ENCODE measurements at regions not wholly inside any gene's neighbourhood (a gene's known extent, or its start where the extent isn't known, plus 50 kb on each side); places are given as distances from the start of the nearest gene placed in this dataset.
A peak's percentile ranks its signal among the peaks of the same experiment; 100 is the strongest.

DNA sequence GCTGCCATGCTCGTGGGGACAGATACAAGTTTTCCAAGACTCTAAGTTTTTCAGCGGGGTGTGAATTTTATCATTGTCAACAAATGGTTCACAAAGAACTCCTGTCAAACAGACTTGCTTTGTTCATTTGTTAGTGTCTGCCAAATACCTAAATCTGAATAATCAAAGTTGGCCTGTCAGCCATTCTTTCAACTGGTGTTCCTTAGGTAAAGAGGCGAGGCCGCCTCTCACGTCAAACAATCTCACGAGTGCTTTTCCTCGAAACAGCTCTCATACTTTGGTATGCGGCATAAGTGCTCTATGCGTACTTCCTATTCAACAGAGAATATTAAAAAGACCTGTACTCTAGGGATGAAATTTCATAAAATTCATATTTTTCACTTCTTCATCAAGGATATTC lies 51.4 kb upstream of the KANK4 start:
- DNase-seq (ENCODE audit: low spot score), result no peak

DNA sequence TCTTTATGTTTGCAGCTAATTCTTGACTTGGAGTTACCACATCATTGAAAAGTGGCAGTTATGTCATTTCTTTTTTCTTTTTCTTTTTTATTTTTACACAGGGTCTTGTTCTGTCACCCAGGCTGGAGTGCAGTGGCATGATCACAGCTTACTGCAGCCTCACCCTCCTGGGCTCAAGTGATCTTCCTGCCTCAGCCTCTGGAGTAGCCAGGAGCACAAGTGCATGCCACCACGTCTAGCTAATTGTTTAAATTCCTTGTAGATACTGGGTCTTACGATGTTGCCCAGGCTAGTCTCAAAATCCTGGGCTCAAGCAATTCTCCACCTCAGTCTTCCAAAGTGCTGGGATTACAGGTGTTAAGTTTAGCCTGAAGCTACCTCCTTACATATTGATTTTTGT lies 52.1 kb upstream of the KANK4 start:
- no peak for DNase-seq (ENCODE audit: low spot score)

GRCh38 chr1:62373221-62373620 lies 54.0 kb upstream of the KANK4 start:
- DNase-seq (ENCODE audit: low spot score), result no peak

- no peak for DNase-seq (ENCODE audit: low spot score)
Measured at GRCh38 chr1:62377043-62377562, 57.9 kb upstream of the KANK4 start.

GRCh38 chr1:62380181-62380580 lies 56.7 kb upstream of the USP1 start:
- no peak for DNase-seq (ENCODE audit: low spot score)

- no peak for DNase-seq (ENCODE audit: low spot score)
Measured at GRCh38 chr1:62381831-62382657, 54.8 kb upstream of the USP1 start.

DNA sequence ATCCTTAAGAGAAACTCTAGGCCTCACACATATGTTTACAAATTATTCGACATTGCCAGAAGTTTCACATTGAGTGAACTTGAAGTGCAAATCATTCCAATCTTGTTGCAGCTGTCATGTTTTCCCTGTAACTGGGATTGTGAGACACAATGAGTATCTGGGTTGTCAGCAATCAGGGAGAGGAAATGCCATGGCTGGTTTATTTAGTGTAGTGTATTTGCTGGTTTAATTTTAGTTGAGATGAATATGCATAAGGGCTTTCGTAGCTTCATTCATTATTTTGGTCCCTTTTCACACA lies 54.2 kb upstream of the USP1 start:
- DNase-seq (ENCODE audit: low spot score), result no peak

- peak; percentile 45 for DNase-seq (ENCODE audit: low spot score)
Measured at GRCh38 chr1:62384276-62385005, 52.4 kb upstream of the USP1 start.

- DNase-seq (ENCODE audit: low spot score), result no peak
Measured at GRCh38 chr1:62385923-62386322, 50.9 kb upstream of the USP1 start.

- DNase-seq (ENCODE audit: low spot score), result no peak
Measured at GRCh38 chr1:62386351-62387121, 50.3 kb upstream of the USP1 start.

Data from Ammon's horn (tissue), 1 donor.